MCF 10A (cell line): ENCODE measurements at regions not wholly inside any gene's neighbourhood (a gene's known extent, or its start where the extent isn't known, plus 50 kb on each side); places are given as distances from the start of the nearest gene placed in this dataset.

Experiments
- BruUV-seq: library from RNA; stranded (reverse); fragments of 400-500 nt; replicated peaks from 2 replicates; lab custom pipeline; 2021; lab: Mats Ljungman, UMichigan
- CTCF ChIA-PET: fragments of 300-600 bp; sonication (Branson Sonifier 250); formaldehyde crosslinking; extraction: SDS; loops from one replicate; lab custom pipeline; 2021; ENCODE audit warnings: antibody characterized with exemption, inconsistent platforms; lab: Yijun Ruan, JAX
- POLR2A ChIA-PET: fragments of 300-600, 350-650 bp; sonication (Branson Sonifier 250); formaldehyde crosslinking; extraction: SDS; loops from one replicate; lab custom pipeline; 2020; ENCODE audit warnings: antibody characterized with exemption, inconsistent platforms; lab: Yijun Ruan, JAX
- DNase-seq: peaks from one replicate; pipeline ENCODE4 v3.0.0-alpha.2; 2018; ENCODE audit not compliant: unreplicated experiment
- H3K27ac Mint-ChIP-seq: one replicate; pipeline ENCODE4 v1.8.0; 2022; ENCODE audit warnings: mild to moderate bottlenecking, low read depth, mixed read lengths; ENCODE audit not compliant: unreplicated experiment
- H3K27me3 Mint-ChIP-seq: one replicate; pipeline ENCODE4 v1.8.0; 2022; ENCODE audit warnings: mixed read lengths; ENCODE audit not compliant: insufficient read depth, unreplicated experiment
- H3K36me3 Mint-ChIP-seq: one replicate; pipeline ENCODE4 v1.8.0; 2022; ENCODE audit warnings: mild to moderate bottlenecking, moderate library complexity, mixed read lengths; ENCODE audit not compliant: insufficient read depth, unreplicated experiment
- H3K4me1 Mint-ChIP-seq: one replicate; pipeline ENCODE4 v1.8.0; 2022; ENCODE audit warnings: mixed read lengths; ENCODE audit not compliant: insufficient read depth, unreplicated experiment
- H3K4me3 Mint-ChIP-seq: one replicate; pipeline ENCODE4 v1.8.0; 2022; ENCODE audit warnings: mild to moderate bottlenecking, moderate library complexity, mixed read lengths; ENCODE audit not compliant: unreplicated experiment
- H3K9me3 Mint-ChIP-seq: one replicate; pipeline ENCODE4 v1.8.0; 2022; ENCODE audit warnings: mixed read lengths; ENCODE audit not compliant: unreplicated experiment
- intact Hi-C: fragments of 100-400 bp; cut with micrococcal nuclease; formaldehyde crosslinking; loops from 2 replicates; pipeline ENCODE4 v1.14.1; 2022
- TF ChIP-seq, protein P1 (sequence below): fragments of 200-600 bp; IDR thresholded peaks from one replicate; pipeline ENCODE4 v1.8.0; 2022; ENCODE audit warnings: antibody characterized with exemption, mild to moderate bottlenecking; ENCODE audit not compliant: unreplicated experiment

DNA sequence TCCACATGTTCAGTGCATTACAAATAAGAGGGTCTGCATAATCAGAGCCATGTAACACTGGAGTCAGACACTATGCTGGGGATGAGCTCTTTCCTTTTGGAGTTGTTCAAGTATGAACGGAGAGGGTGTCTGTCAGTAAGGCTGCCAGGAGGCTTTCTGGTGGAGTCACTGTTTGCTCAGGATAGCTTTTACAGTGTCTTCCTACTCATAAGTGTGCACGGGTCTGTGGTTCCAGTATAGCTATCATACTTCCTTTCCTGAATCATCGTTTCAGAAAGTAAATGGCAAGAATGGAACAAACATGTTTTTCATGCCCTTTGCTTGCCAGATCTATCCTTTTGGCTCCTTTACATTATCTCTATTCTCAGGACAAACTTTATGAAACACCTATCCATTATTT is 152.7 kb upstream of the CDH11 start:
- TF ChIP-seq, protein P1, sequence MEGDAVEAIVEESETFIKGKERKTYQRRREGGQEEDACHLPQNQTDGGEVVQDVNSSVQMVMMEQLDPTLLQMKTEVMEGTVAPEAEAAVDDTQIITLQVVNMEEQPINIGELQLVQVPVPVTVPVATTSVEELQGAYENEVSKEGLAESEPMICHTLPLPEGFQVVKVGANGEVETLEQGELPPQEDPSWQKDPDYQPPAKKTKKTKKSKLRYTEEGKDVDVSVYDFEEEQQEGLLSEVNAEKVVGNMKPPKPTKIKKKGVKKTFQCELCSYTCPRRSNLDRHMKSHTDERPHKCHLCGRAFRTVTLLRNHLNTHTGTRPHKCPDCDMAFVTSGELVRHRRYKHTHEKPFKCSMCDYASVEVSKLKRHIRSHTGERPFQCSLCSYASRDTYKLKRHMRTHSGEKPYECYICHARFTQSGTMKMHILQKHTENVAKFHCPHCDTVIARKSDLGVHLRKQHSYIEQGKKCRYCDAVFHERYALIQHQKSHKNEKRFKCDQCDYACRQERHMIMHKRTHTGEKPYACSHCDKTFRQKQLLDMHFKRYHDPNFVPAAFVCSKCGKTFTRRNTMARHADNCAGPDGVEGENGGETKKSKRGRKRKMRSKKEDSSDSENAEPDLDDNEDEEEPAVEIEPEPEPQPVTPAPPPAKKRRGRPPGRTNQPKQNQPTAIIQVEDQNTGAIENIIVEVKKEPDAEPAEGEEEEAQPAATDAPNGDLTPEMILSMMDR, result no peak
- H3K27me3 Mint-ChIP-seq, result no peaks in the 10 kb centered on the region
- H3K27ac Mint-ChIP-seq, result no peak overlapping the region
- H3K4me3 Mint-ChIP-seq, result no peak overlapping the region
- CTCF ChIA-PET, result no interaction called here
- intact Hi-C loops, result no loop called here
- no peaks in the 10 kb centered on the region for H3K36me3 Mint-ChIP-seq
- no TSS peak for BruUV-seq
- DNase-seq, result no peak
- POLR2A ChIA-PET, result no interaction called here
- no peaks in the 10 kb centered on the region for H3K4me1 Mint-ChIP-seq
- peaks cover 48% of the 10 kb centered on the region for H3K9me3 Mint-ChIP-seq

DNA sequence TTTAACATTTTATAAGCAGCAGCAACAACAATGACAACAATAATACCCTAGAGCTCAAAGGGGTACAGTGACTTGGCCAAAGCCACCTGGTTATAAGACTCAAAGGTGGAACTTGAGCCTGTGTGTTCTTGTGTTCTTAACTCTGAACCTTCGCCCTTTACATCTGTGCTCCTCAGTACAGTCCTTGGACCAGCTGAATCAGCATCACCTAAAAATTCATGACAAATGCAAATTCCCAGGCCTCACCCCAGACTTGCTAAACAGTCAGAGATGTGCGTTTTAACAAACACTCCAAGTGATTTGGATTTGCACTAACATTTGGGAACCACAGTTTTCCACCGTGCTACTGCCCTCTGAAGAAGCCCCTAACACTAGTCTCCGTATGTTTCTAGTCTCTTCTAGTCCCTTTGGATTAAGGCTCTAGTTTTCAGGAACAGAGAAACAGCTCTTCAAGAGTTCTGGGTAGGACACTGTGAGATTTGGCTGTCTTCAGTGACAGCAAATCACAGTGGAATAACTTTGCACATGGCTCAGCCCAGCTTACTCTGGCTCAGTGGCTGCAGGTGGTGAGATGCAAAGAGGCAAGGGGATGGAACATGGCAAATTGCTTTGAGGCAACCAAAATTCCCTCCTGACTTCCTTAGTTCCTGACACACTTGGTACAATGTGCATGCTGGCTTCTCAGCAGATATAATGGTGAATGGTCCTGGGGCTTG is 151.0 kb upstream of the CDH11 start:
- CTCF ChIA-PET, result interaction anchor here (0.5 kb wide), 1 partner anchor 65 kb away, joined by 5 read pairs; no protein-coding TSS in a partner anchor
- BruUV-seq, result no TSS peak
- Mint-ChIP-seq H3K4me3 (no peak overlapping the region), H3K27ac (no peak overlapping the region), H3K4me1 (no peaks in the 10 kb centered on the region), H3K27me3 (no peaks in the 10 kb centered on the region), H3K9me3 (peaks cover 50% of the 10 kb centered on the region), H3K36me3 (no peaks in the 10 kb centered on the region)
- POLR2A ChIA-PET, result no interaction called here
- intact Hi-C loops, result no loop called here
- DNase-seq, result no peak
- TF ChIP-seq, protein P1, result no peak

DNA sequence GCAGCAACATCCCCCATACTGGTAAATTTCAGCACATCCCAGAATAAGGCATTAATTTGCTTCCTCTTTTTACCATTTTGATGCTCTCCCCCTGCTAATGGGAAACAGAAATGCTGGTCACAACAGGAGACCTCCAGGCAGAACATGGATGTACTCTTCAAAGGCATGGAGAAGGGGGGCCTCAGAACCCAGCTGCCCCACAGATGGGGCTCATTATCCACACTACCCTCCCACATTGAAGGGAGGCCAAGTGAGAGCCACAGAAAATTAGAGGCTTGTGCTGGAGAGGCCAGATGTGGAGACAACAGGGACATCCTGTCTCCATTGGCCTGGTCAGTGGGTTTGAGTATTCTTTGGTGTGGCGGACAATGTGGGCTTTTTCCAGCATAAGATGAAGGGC is 150.1 kb upstream of the CDH11 start:
- no peak overlapping the region for H3K27ac Mint-ChIP-seq
- no peak overlapping the region for H3K4me3 Mint-ChIP-seq
- H3K27me3 Mint-ChIP-seq, result no peaks in the 10 kb centered on the region
- no TSS peak for BruUV-seq
- TF ChIP-seq, protein P1, result no peak
- DNase-seq, result no peak
- ChIA-PET POLR2A (no interaction called here), CTCF (no interaction called here)
- intact Hi-C loops, result no loop called here
- no peaks in the 10 kb centered on the region for H3K36me3 Mint-ChIP-seq
- H3K4me1 Mint-ChIP-seq, result no peaks in the 10 kb centered on the region
- peaks cover 42% of the 10 kb centered on the region for H3K9me3 Mint-ChIP-seq

DNA sequence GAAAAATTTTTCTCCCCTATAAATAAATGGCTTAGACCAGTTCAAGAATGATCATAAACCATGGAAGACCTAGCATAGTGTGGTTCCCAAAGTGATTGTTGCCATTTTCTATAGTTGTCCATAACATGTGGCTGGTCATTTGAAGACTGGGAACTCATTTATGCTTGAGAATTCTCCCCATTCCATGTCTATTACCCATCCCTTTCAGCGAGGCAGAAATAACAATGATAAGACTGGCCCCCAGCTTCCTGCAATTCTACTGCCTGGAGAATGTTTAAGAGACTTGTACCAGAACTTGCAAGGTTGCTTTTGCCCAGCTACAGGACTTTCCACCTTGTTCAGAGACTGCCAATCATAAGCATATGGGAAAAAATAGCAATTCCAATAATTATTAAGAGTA is 146.5 kb upstream of the CDH11 start:
- Mint-ChIP-seq H3K36me3 (no peaks in the 10 kb centered on the region), H3K4me1 (no peaks in the 10 kb centered on the region), H3K27me3 (no peaks in the 10 kb centered on the region), H3K27ac (no peak overlapping the region), H3K9me3 (peaks cover 43% of the 10 kb centered on the region), H3K4me3 (no peak overlapping the region)
- POLR2A ChIA-PET, result no interaction called here
- intact Hi-C loops, result no loop called here
- CTCF ChIA-PET, result interaction anchor here (0.6 kb wide), 2 partner anchors 59 to 1010 kb away, joined by 3 read pairs; no protein-coding TSS in a partner anchor
- TF ChIP-seq, protein P1, result no peak
- DNase-seq, result no peak
- no TSS peak for BruUV-seq
